Tibial nerve (tissue), 3 donors: ENCODE measurements at regions not wholly inside any gene's neighbourhood (a gene's known extent, or its start where the extent isn't known, plus 50 kb on each side); places are given as distances from the start of the nearest gene placed in this dataset.

Experiments used
- CTCF ChIP-seq, 5 experiments: fragments of 200-600 bp in 3 of 5; fragments of 450-650 bp in 2 of 5; sonication (generic) in 3 of 5; IDR thresholded peaks; one replicate each; pipeline ENCODE4 v1.5.1; 2016 to 2019; ENCODE audit warnings: antibody characterized with exemption in 5 of 5, mild to moderate bottlenecking in 3 of 5, moderate library complexity in 2 of 5
- POLR2A ChIP-seq, 2 donors: fragments of 450-650 bp; IDR thresholded peaks; one replicate each; pipeline ENCODE4 v1.6.1; 2017; ENCODE audit warnings: antibody characterized with exemption in 2 of 2, mild to moderate bottlenecking in 2 of 2, moderate library complexity in 2 of 2

- TF ChIP-seq CTCF (IDR thresholded peaks at IDR 0.05) (no peak), POLR2A (IDR thresholded peaks at IDR 0.05) (no peak)
Measured at GRCh38 chr12:125435871-125436270, 370.6 kb downstream of the AACS start.
